Endothelial cell of umbilical vein (primary cell): ENCODE measurements at regions not wholly inside any gene's neighbourhood (a gene's known extent, or its start where the extent isn't known, plus 50 kb on each side); places are given as distances from the start of the nearest gene placed in this dataset.

Experiments used
- BruUV-seq: library from RNA; stranded (reverse); fragments of 400-500 nt; replicated peaks from 2 replicates; lab custom pipeline; 2021; lab: Mats Ljungman, UMichigan
- CTCF ChIA-PET: fragments of 300-600, 350-600 bp; sonication (Branson Sonifier 250); formaldehyde crosslinking; loops from one replicate; lab custom pipeline; 2021; ENCODE audit warnings: antibody characterized with exemption, inconsistent platforms; lab: Charles Lee
- POLR2A ChIA-PET: fragments of 300-600, 350-600 bp; sonication (Branson Sonifier 250); formaldehyde crosslinking; loops from one replicate; lab custom pipeline; 2021; ENCODE audit warnings: antibody characterized with exemption, inconsistent platforms; lab: Charles Lee
- DNase-seq: peaks from one replicate; pipeline ENCODE4 v3.0.0-alpha.2; 2011; ENCODE audit warnings: low read depth, low spot score
- FAIRE-seq: peaks from 2 replicates; lab custom pipeline; 2011; peaks lifted over from hg19 to GRCh38; lab: Jason Lieb, UNC
- H2AFZ ChIP-seq: 2 replicates; pipeline ENCODE4 v1.6.0; 2012; ENCODE audit warnings: low read depth, low read length, control low read depth, inconsistent platforms
- H3K27ac ChIP-seq: 2 replicates; pipeline ENCODE4 v1.5.1; 2011; ENCODE audit warnings: low read depth, mild to moderate bottlenecking, control low read depth, low read length, moderate library complexity; ENCODE audit not compliant: insufficient read depth
- H3K27me3 ChIP-seq, 2 experiments: 2 replicates each; pipeline versions ENCODE4 v1.6.0 to v1.6.1; 2011; ENCODE audit warnings: low read length in 2 of 2, mixed read lengths in 1 of 2; ENCODE audit not compliant: control insufficient read depth in 2 of 2, insufficient read depth in 2 of 2
- H3K36me3 ChIP-seq, 2 experiments: 2 replicates in 1 of 2; 3 replicates in 1 of 2; pipeline ENCODE4 v1.5.1; 2011; ENCODE audit warnings: low read length in 2 of 2, mild to moderate bottlenecking in 1 of 2, moderate library complexity in 1 of 2; ENCODE audit not compliant: control insufficient read depth in 2 of 2, insufficient read depth in 2 of 2; ENCODE audit errors: extremely low read depth in 1 of 2
- H3K4me1 ChIP-seq: 3 replicates; pipeline ENCODE4 v1.5.1; 2011; ENCODE audit warnings: mild to moderate bottlenecking, low read length; ENCODE audit not compliant: control insufficient read depth, insufficient read depth; ENCODE audit errors: extremely low read depth
- H3K4me2 ChIP-seq: 2 replicates; pipeline ENCODE4 v1.6.1; 2011; ENCODE audit warnings: low read length, control low read depth, mixed read lengths; ENCODE audit not compliant: insufficient read depth
- H3K4me3 ChIP-seq, 3 experiments: fragments of 200-600 bp in 1 of 3; sonication (generic), shearing (Covaris generic) in 1 of 3; replicated peaks in 1 of 3; 2 replicates each; pipeline ENCODE4 v1.5.1; 2011 to 2016; ENCODE audit warnings: control low read depth in 3 of 3, low read length in 3 of 3, mild to moderate bottlenecking in 2 of 3, inconsistent platforms in 1 of 3, low read depth in 1 of 3, moderate library complexity in 1 of 3; ENCODE audit not compliant: insufficient read depth in 1 of 3
- H3K79me2 ChIP-seq: 2 replicates; pipeline ENCODE4 v1.6.0; 2012; ENCODE audit warnings: low read length, inconsistent platforms; ENCODE audit not compliant: control insufficient read depth, insufficient read depth
- H3K9ac ChIP-seq: replicated peaks from 2 replicates; pipeline ENCODE3; 2011; ENCODE audit warnings: low read length, control low read depth; ENCODE audit not compliant: insufficient read depth; ENCODE audit errors: extremely low read depth
- H3K9me1 ChIP-seq: replicated peaks from 3 replicates; pipeline ENCODE4 v1.6.0; 2011; ENCODE audit warnings: mild to moderate bottlenecking, low read length; ENCODE audit not compliant: control insufficient read depth, insufficient read depth; ENCODE audit errors: extremely low read depth
- H3K9me3 ChIP-seq: replicated peaks from 2 replicates; pipeline ENCODE4 v1.5.1; 2012; ENCODE audit warnings: low read length, inconsistent platforms; ENCODE audit not compliant: control insufficient read depth, insufficient read depth
- H4K20me1 ChIP-seq: replicated peaks from 2 replicates; pipeline ENCODE3; 2011; ENCODE audit warnings: mild to moderate bottlenecking, low read length; ENCODE audit not compliant: control insufficient read depth, insufficient read depth; ENCODE audit errors: extremely low read depth
- EZH2 ChIP-seq: IDR thresholded peaks from 2 replicates; pipeline ENCODE4 v1.6.1; 2012; ENCODE audit warnings: borderline replicate concordance, low read depth, mild to moderate bottlenecking, moderate library complexity, low read length, inconsistent platforms; ENCODE audit not compliant: severe bottlenecking
- FOS ChIP-seq: IDR thresholded peaks from 2 replicates; pipeline ENCODE4 v1.6.1; 2011; ENCODE audit warnings: mild to moderate bottlenecking, low read length, moderate library complexity, borderline replicate concordance; ENCODE audit not compliant: insufficient read depth
- GATA2 ChIP-seq: IDR thresholded peaks from 2 replicates; pipeline ENCODE4 v1.7.0; 2011; ENCODE audit warnings: low read depth, mild to moderate bottlenecking, moderate library complexity, mixed read lengths, low read length; ENCODE audit not compliant: insufficient read length, insufficient read depth
- JUN ChIP-seq: IDR thresholded peaks from 2 replicates; pipeline ENCODE4 v1.6.1; 2011; ENCODE audit warnings: borderline replicate concordance, low read depth; ENCODE audit not compliant: insufficient read length, insufficient read depth
- MYC ChIP-seq: IDR thresholded peaks from one replicate; pipeline ENCODE4 v1.6.1; 2011; ENCODE audit warnings: mild to moderate bottlenecking, low read depth, low read length
- POLR2A ChIP-seq: IDR thresholded peaks from 2 replicates; pipeline ENCODE4 v1.6.1; 2012; ENCODE audit warnings: low read depth, mild to moderate bottlenecking, control low read depth, low read length
- POLR2AphosphoS5 ChIP-seq: IDR thresholded peaks from 2 replicates; pipeline ENCODE4 v1.6.1; 2012; ENCODE audit warnings: low read depth, mild to moderate bottlenecking, control low read depth, low read length, moderate library complexity; ENCODE audit not compliant: insufficient read depth
- dilution Hi-C: fragments of 300-500 bp; cut with MboI; formaldehyde crosslinking; loops from one replicate; pipeline ENCODE4 v1.15.0; 2019; ENCODE audit warnings: low sequenced_read_pairs; ENCODE audit not compliant: extremely low pct_ligation_motif_present
- intact Hi-C: fragments of 100-400 bp; cut with micrococcal nuclease; formaldehyde crosslinking; loops from one replicate; pipeline ENCODE4 v1.10.0; 2022
- TF ChIP-seq, protein P1 (sequence below), 2 donors: IDR thresholded peaks; 1 replicate in 1 of 2; 2 replicates in 1 of 2; pipeline ENCODE4 v1.5.1; 2011; ENCODE audit warnings: low read length in 2 of 2, mild to moderate bottlenecking in 2 of 2, moderate library complexity in 2 of 2, control low read depth in 1 of 2, inconsistent platforms in 1 of 2, low read depth in 1 of 2; ENCODE audit not compliant: insufficient read depth in 1 of 2; ENCODE audit errors: extremely low read depth in 1 of 2
- TF ChIP-seq, protein P2 (sequence below): IDR thresholded peaks from 2 replicates; pipeline ENCODE4 v1.6.1; 2011; ENCODE audit not compliant: insufficient read depth, insufficient read length

DNA sequence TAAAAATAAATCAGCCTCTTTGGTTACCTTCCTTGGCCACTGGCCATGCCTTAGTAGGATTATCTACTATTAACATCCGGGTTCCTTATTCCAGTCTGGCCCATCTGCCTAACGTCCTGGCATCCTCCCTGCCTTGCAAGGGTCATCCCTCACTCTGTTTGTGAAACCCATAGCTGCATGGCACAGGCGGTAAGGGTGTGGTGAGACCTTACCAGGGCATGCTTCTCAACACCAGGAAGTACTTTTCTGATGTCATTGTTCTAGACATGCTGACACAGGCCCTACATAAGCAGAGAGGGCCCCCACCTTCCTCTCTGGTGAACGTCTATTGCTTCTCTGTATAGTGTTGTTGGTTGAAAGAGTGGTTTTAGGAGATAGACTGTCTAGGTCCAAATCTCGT is 296.8 kb upstream of the SPRED2 start:
- H3K9ac ChIP-seq = no peak overlapping the region
- TF ChIP-seq GATA2 (no peak), POLR2AphosphoS5 (no peak), JUN (no peak), FOS (no peak), POLR2A (no peak), MYC (no peak), EZH2 (no peak)
- TF ChIP-seq, protein P1, sequence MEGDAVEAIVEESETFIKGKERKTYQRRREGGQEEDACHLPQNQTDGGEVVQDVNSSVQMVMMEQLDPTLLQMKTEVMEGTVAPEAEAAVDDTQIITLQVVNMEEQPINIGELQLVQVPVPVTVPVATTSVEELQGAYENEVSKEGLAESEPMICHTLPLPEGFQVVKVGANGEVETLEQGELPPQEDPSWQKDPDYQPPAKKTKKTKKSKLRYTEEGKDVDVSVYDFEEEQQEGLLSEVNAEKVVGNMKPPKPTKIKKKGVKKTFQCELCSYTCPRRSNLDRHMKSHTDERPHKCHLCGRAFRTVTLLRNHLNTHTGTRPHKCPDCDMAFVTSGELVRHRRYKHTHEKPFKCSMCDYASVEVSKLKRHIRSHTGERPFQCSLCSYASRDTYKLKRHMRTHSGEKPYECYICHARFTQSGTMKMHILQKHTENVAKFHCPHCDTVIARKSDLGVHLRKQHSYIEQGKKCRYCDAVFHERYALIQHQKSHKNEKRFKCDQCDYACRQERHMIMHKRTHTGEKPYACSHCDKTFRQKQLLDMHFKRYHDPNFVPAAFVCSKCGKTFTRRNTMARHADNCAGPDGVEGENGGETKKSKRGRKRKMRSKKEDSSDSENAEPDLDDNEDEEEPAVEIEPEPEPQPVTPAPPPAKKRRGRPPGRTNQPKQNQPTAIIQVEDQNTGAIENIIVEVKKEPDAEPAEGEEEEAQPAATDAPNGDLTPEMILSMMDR (IDR thresholded peaks at IDR 0.05; ENCODE audit: extremely low read depth in 1 of 2, insufficient read depth in 1 of 2, low read depth in 1 of 2, low read length in 2 of 2) = no peak
- TF ChIP-seq, protein P2, sequence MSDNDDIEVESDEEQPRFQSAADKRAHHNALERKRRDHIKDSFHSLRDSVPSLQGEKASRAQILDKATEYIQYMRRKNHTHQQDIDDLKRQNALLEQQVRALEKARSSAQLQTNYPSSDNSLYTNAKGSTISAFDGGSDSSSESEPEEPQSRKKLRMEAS = no peak
- dilution Hi-C loops = no loop called here
- ChIA-PET CTCF (no interaction called here), POLR2A (no interaction called here)
- H3K9me3 ChIP-seq = no peaks in the 10 kb centered on the region
- intact Hi-C loops = no loop called here
- H2AFZ ChIP-seq = no peak overlapping the region
- no peaks in the 10 kb centered on the region for H3K27me3 ChIP-seq
- no peak overlapping the region for H3K4me2 ChIP-seq
- no TSS peak for BruUV-seq
- no peaks in the 10 kb centered on the region for H3K4me1 ChIP-seq
- DNase-seq = no peak
- H3K36me3 ChIP-seq = no peaks in the 10 kb centered on the region
- no peak for FAIRE-seq
- H4K20me1 ChIP-seq = no peaks in the 10 kb centered on the region
- H3K27ac ChIP-seq = no peak overlapping the region
- H3K9me1 ChIP-seq = no peaks in the 10 kb centered on the region
- no peak overlapping the region for H3K4me3 ChIP-seq
- H3K79me2 ChIP-seq = no peaks in the 10 kb centered on the region
